ENCODE measurements at regions not wholly inside any gene's neighbourhood (a gene's known extent, or its start where the extent isn't known, plus 50 kb on each side); places are given as distances from the start of the nearest gene placed in this dataset.

- H4K20me1 ChIP-seq (ENCODE audit: insufficient read depth), result no peaks in the 10 kb centered on the region
- TF ChIP-seq ZBTB33 (IDR thresholded peaks at IDR 0.05; ENCODE audit: borderline replicate concordance, low read depth), result no peak
- no peak for TF ChIP-seq USF1 (IDR thresholded peaks at IDR 0.05; ENCODE audit: borderline replicate concordance, low read depth)
- TF ChIP-seq FOXM1 (IDR thresholded peaks at IDR 0.05; ENCODE audit: low read depth), result no peak
- no peak for TF ChIP-seq GATA2 (CRISPR knock-in tag; IDR thresholded peaks at IDR 0.05)
- no peak for TF ChIP-seq MEF2A (IDR thresholded peaks at IDR 0.05; ENCODE audit: borderline replicate concordance, low read depth)
- no peak for TF ChIP-seq SIN3A (IDR thresholded peaks at IDR 0.05; ENCODE audit: borderline replicate concordance, low read depth, low read length)
- TF ChIP-seq REST (IDR thresholded peaks at IDR 0.05; ENCODE audit: low read depth, low read length), result no peak
- no peak for TF ChIP-seq EZH2phosphoT487 (IDR thresholded peaks at IDR 0.05; ENCODE audit: borderline replicate concordance, low read depth)
- no peak for TF ChIP-seq MAX (IDR thresholded peaks at IDR 0.05; ENCODE audit: low read depth)
- TF ChIP-seq USF2 (IDR thresholded peaks at IDR 0.05; ENCODE audit: borderline replicate concordance, low read depth, low read length), result no peak
- TF ChIP-seq NFIC (IDR thresholded peaks at IDR 0.05; ENCODE audit: borderline replicate concordance), result no peak
- TF ChIP-seq RXRA (IDR thresholded peaks at IDR 0.05; ENCODE audit: borderline replicate concordance, low read depth), result no peak
- TF ChIP-seq FOSL2 (IDR thresholded peaks at IDR 0.05; ENCODE audit: borderline replicate concordance, low read depth), result no peak
- no peak for TF ChIP-seq SMC3 (IDR thresholded peaks at IDR 0.05; ENCODE audit: low read depth, low read length)
- no peak for TF ChIP-seq POLR2AphosphoS5 (IDR thresholded peaks at IDR 0.05; ENCODE audit: low read depth, low read length)
- no peak for TF ChIP-seq RCOR1 (IDR thresholded peaks at IDR 0.05; ENCODE audit: low read length)
- no peak for TF ChIP-seq TCF12 (IDR thresholded peaks at IDR 0.05)
- no peak for TF ChIP-seq ELF1 (IDR thresholded peaks at IDR 0.05)
- TF ChIP-seq PBX3 (IDR thresholded peaks at IDR 0.05), result no peak
- H3F3A ChIP-seq (replicated peaks; ENCODE audit: insufficient read depth), result no peaks in the 10 kb centered on the region
- H3K4me1 ChIP-seq (ENCODE audit: control insufficient read depth in 1 of 2, insufficient read depth in 2 of 2, low read depth in 1 of 2, low read length in 1 of 2), result no peaks in the 10 kb centered on the region
- H3K4me2 ChIP-seq, result no peak overlapping the region
- POLR2A ChIA-PET, result no interaction called here
- H3K9ac ChIP-seq, result no peak overlapping the region
- H3K27me3 ChIP-seq (ENCODE audit: insufficient read depth), result no peaks in the 10 kb centered on the region
- CTCF ChIA-PET, result no interaction called here
- H3K79me2 ChIP-seq (ENCODE audit: insufficient read depth), result no peaks in the 10 kb centered on the region
- H2AFZ ChIP-seq (ENCODE audit: low read depth), result no peak overlapping the region
- no peak overlapping the region for H3K4me3 ChIP-seq (ENCODE audit: low read depth in 2 of 2, low read length in 1 of 2)
- 7% methylated on average over 2 of the region's 2 CpGs for WGBS (ENCODE audit: low lambda C conversion rate)
- no peaks in the 10 kb centered on the region for H3K9me2 ChIP-seq
- H3K9me3 ChIP-seq, result no peaks in the 10 kb centered on the region
- no peak for DNase-seq
- no peak overlapping the region for H3K27ac ChIP-seq (ENCODE audit: low read depth in 2 of 2, low read length in 1 of 2)
- H3K36me3 ChIP-seq (replicated peaks in 1 of 2; ENCODE audit: control insufficient read depth in 1 of 2, insufficient read depth in 2 of 2, low read length in 1 of 2), result no peaks in the 10 kb centered on the region
Observed at GRCh38 chr11:109668973-109669634, 247.1 kb downstream of the C11orf87 start.

Data from SK-N-SH (cell line).